ENCODE measurements at regions not wholly inside any gene's neighbourhood (a gene's known extent, or its start where the extent isn't known, plus 50 kb on each side); places are given as distances from the start of the nearest gene placed in this dataset.

DNA sequence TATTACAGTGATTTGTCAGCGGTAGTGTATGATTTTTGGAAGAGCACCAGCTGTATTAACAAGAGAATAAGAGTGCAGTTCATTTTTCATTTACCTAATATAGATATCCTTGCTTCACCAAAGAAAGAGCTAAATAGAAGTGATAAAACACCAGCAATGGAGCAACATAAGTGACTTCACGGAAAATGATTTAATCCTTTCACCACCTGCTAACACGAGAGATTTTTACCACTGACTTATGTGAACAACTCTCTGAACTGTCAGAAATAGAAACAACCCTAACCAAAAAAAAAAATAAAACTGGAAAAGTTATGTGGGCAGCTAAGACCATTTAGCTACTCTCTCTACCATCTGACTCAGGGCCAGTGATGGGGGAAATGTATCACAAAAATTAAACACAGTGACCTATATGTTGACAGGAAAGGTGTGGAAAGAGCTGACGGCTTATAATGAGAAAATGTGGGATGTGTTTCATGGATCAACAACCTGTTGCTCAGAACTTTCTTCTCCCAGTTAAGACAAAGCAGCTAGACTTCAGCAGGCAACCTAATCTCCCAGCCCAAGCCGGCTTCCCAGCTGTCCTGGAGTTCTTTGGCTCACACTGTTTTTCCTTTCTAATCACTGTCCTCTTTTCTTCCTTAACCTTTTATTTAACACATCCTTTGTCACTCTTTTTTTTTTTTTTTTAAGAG lies 272.7 kb downstream of the SS18 start:
- Histone ChIP-seq H3K4me1 (ENCODE audit: control insufficient read depth, insufficient read depth, low read length) (peaks cover 10% of the 10 kb centered on the region), H3K4me3 (ENCODE audit: low read length) (no peak overlapping the region), H3K27me3 (ENCODE audit: control insufficient read depth, insufficient read depth, low read length) (no peaks in the 10 kb centered on the region), H3K36me3 (ENCODE audit: control insufficient read depth, insufficient read depth, low read length) (no peaks in the 10 kb centered on the region), H3K27ac (ENCODE audit: low read length) (no peak overlapping the region), H3K9me3 (replicated peaks; ENCODE audit: control insufficient read depth, low read depth, low read length) (no peaks in the 10 kb centered on the region)
- no peak for DNase-seq
- no CpG with 5 or more reads among the region's 5 CpGs for WGBS (ENCODE audit: insufficient coverage)

- H3K27ac ChIP-seq (ENCODE audit: low read length) = no peak overlapping the region
- WGBS (ENCODE audit: insufficient coverage) = 64% methylated on average over 2 of the region's 3 CpGs
- no peaks in the 10 kb centered on the region for H3K36me3 ChIP-seq (ENCODE audit: control insufficient read depth, insufficient read depth, low read length)
- DNase-seq = no peak
- no peak overlapping the region for H3K4me3 ChIP-seq (ENCODE audit: low read length)
- peaks cover 10% of the 10 kb centered on the region for H3K4me1 ChIP-seq (ENCODE audit: control insufficient read depth, insufficient read depth, low read length)
- no peaks in the 10 kb centered on the region for H3K9me3 ChIP-seq (replicated peaks; ENCODE audit: control insufficient read depth, low read depth, low read length)
- H3K27me3 ChIP-seq (ENCODE audit: control insufficient read depth, insufficient read depth, low read length) = no peaks in the 10 kb centered on the region
These were observed 274.8 kb downstream of the SS18 start for GRCh38 chr18:25815659-25816058.

DNA sequence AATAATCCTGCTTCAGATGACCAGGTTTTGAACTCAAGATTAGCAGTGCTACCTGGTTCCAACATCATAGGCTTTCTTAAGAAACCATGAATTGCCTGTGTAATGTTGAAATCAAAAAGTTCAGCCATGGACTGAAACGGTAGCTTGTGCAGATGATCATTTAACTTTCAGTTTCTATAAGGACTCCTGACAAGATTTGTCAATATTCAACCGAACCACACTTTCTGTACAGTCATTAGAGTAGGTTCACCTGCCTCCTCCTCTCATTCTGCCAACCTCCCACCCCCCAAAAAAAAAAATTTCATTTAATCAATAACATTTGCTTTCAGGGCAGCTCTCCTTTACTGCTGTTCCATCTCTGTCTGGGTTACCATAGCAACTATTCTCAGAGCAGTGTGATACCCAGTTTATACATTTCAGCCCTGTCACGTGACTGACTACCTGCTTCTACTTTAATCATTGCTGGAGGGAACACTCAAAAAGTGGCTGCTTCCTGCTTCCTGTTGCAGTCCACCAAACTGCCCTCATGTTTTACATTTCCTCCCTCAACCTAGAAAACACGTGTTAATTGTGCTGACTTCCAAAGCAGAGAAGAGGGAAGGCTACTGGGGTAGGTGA lies 275.5 kb downstream of the SS18 start:
- Histone ChIP-seq H3K27ac (ENCODE audit: low read length) (no peak overlapping the region), H3K9me3 (replicated peaks; ENCODE audit: control insufficient read depth, low read depth, low read length) (no peaks in the 10 kb centered on the region), H3K4me1 (ENCODE audit: control insufficient read depth, insufficient read depth, low read length) (peaks cover 9% of the 10 kb centered on the region), H3K27me3 (ENCODE audit: control insufficient read depth, insufficient read depth, low read length) (no peaks in the 10 kb centered on the region), H3K4me3 (ENCODE audit: low read length) (no peak overlapping the region), H3K36me3 (ENCODE audit: control insufficient read depth, insufficient read depth, low read length) (no peaks in the 10 kb centered on the region)
- WGBS (ENCODE audit: insufficient coverage) = 59% methylated on average over 2 of the region's 4 CpGs
- no peak for DNase-seq

DNA sequence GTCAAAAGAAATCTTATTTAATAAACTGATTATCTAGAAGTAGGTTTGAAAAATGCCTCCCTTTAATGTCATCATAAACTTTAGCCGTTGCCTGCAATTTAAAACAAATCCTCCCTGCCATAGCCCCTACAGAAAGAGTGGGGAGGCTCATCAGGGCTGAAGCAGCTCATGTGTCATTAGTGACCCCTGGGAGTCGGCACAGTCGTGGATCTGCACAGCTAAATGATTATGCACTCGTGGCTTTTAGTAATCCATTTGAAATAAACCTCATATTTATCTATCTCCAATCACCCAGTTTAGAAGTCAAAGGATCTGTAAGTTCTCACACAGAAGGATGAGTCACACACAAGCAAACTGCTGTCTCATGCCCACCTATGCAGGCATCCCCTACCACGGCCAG lies 277.3 kb downstream of the SS18 start:
- Histone ChIP-seq H3K27me3 (ENCODE audit: control insufficient read depth, insufficient read depth, low read length) (no peaks in the 10 kb centered on the region), H3K4me1 (ENCODE audit: control insufficient read depth, insufficient read depth, low read length) (peaks cover 7% of the 10 kb centered on the region), H3K9me3 (replicated peaks; ENCODE audit: control insufficient read depth, low read depth, low read length) (no peaks in the 10 kb centered on the region), H3K27ac (ENCODE audit: low read length) (no peak overlapping the region), H3K4me3 (ENCODE audit: low read length) (no peak overlapping the region), H3K36me3 (ENCODE audit: control insufficient read depth, insufficient read depth, low read length) (no peaks in the 10 kb centered on the region)
- 31% methylated on average over 5 of the region's 5 CpGs for WGBS (ENCODE audit: insufficient coverage)
- DNase-seq = no peak

DNA sequence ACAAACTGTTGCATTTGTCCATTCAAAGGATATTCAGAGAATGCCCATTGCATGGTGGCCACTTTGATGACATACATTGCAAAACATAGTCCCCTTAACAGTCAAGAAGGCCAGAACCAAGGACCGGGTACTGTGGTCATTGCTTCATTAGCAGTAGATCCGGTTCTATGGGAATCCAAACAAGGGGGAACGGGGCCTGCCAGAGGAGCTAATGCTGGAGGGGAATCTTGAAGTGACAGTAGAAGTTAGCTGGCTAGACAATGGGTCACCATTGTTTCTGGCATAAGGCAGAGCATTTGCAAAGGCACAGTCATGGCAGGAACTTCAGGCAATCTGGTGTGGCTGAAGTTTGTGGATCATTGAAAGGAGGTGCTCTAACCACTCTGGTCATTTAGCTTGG lies 279.7 kb downstream of the SS18 start:
- Histone ChIP-seq H3K27ac (ENCODE audit: low read length) (no peak overlapping the region), H3K4me3 (ENCODE audit: low read length) (no peak overlapping the region), H3K36me3 (ENCODE audit: control insufficient read depth, insufficient read depth, low read length) (no peaks in the 10 kb centered on the region), H3K27me3 (ENCODE audit: control insufficient read depth, insufficient read depth, low read length) (no peaks in the 10 kb centered on the region), H3K4me1 (ENCODE audit: control insufficient read depth, insufficient read depth, low read length) (no peaks in the 10 kb centered on the region), H3K9me3 (replicated peaks; ENCODE audit: control insufficient read depth, low read depth, low read length) (no peaks in the 10 kb centered on the region)
- no peak for DNase-seq
- WGBS (ENCODE audit: insufficient coverage) = 100% methylated on average over 3 of the region's 3 CpGs

GRCh38 chr18:25805939-25806338 lies 284.5 kb downstream of the SS18 start:
- Histone ChIP-seq H3K36me3 (ENCODE audit: control insufficient read depth, insufficient read depth, low read length) (no peaks in the 10 kb centered on the region), H3K4me3 (ENCODE audit: low read length) (no peak overlapping the region), H3K27me3 (ENCODE audit: control insufficient read depth, insufficient read depth, low read length) (no peaks in the 10 kb centered on the region), H3K4me1 (ENCODE audit: control insufficient read depth, insufficient read depth, low read length) (no peaks in the 10 kb centered on the region), H3K9me3 (replicated peaks; ENCODE audit: control insufficient read depth, low read depth, low read length) (no peaks in the 10 kb centered on the region), H3K27ac (ENCODE audit: low read length) (no peak overlapping the region)
- 100% methylated on average over 2 of the region's 4 CpGs for WGBS (ENCODE audit: insufficient coverage)
- DNase-seq = no peak

DNA sequence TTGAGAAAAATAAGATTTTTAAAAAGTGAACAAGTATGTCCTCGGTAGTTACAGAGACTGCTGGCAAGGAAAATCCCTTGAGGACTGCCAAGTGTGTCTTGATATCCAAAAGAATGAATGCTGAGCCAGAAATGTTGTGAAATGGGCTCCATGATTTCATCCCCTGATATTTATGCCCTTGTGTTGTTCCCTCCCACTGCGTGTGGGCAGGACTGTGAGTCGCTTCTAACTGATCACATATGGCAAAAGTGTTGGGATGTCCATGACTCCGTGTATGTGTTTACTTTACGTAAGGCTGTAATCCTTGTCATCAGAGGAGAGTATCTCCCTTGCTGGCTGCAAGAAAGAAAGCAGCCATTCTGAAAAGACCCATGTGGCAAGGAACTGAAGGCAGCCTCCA lies 285.1 kb downstream of the SS18 start:
- WGBS (ENCODE audit: insufficient coverage) = 47% methylated on average over 4 of the region's 5 CpGs
- no peaks in the 10 kb centered on the region for H3K4me1 ChIP-seq (ENCODE audit: control insufficient read depth, insufficient read depth, low read length)
- no peaks in the 10 kb centered on the region for H3K9me3 ChIP-seq (replicated peaks; ENCODE audit: control insufficient read depth, low read depth, low read length)
- no peak overlapping the region for H3K27ac ChIP-seq (ENCODE audit: low read length)
- no peaks in the 10 kb centered on the region for H3K36me3 ChIP-seq (ENCODE audit: control insufficient read depth, insufficient read depth, low read length)
- DNase-seq = no peak
- H3K27me3 ChIP-seq (ENCODE audit: control insufficient read depth, insufficient read depth, low read length) = no peaks in the 10 kb centered on the region
- H3K4me3 ChIP-seq (ENCODE audit: low read length) = no peak overlapping the region

- Histone ChIP-seq H3K4me1 (ENCODE audit: control insufficient read depth, insufficient read depth, low read length) (peaks cover 6% of the 10 kb centered on the region), H3K27ac (ENCODE audit: low read length) (no peak overlapping the region)
These were observed 291.2 kb downstream of the SS18 start for GRCh38 chr18:25799231-25799630.

DNA sequence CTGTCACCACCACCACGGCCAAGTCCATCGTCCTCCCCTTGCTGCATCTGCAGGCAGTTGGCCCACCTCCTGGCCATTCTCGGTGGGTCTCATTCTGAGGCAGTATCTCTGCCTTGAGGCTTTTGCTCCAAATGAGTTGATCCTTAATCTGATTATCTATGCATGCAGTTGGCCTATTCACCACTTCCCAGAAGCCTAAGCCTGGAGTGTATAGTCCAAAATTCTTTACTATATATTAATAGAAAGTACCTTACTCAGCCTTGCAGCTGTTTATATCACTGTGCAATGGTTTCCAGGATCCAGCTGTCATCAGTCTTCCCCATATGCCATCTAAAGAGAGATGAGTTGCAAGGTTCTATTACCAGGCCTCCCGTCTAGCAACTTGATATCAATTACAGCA lies 292.4 kb downstream of the SS18 start:
- no peaks in the 10 kb centered on the region for H3K9me3 ChIP-seq (replicated peaks; ENCODE audit: control insufficient read depth, low read depth, low read length)
- H3K27ac ChIP-seq (ENCODE audit: low read length) = peak overlapping the region; percentile 42
- H3K4me3 ChIP-seq (ENCODE audit: low read length) = no peak overlapping the region
- 74% methylated on average over 3 of the region's 4 CpGs for WGBS (ENCODE audit: insufficient coverage)
- peaks cover 6% of the 10 kb centered on the region for H3K4me1 ChIP-seq (ENCODE audit: control insufficient read depth, insufficient read depth, low read length)
- no peaks in the 10 kb centered on the region for H3K27me3 ChIP-seq (ENCODE audit: control insufficient read depth, insufficient read depth, low read length)
- peak; percentile 79 for DNase-seq
- no peaks in the 10 kb centered on the region for H3K36me3 ChIP-seq (ENCODE audit: control insufficient read depth, insufficient read depth, low read length)

More at GRCh38 chr18:25799231-25799630, 291.2 kb downstream of the SS18 start:
- Histone ChIP-seq H3K4me3 (ENCODE audit: low read length) (no peak overlapping the region), H3K9me3 (replicated peaks; ENCODE audit: control insufficient read depth, low read depth, low read length) (no peaks in the 10 kb centered on the region), H3K36me3 (ENCODE audit: control insufficient read depth, insufficient read depth, low read length) (no peaks in the 10 kb centered on the region), H3K27me3 (ENCODE audit: control insufficient read depth, insufficient read depth, low read length) (no peaks in the 10 kb centered on the region)
- WGBS (ENCODE audit: insufficient coverage) = no CpG with 5 or more reads among the region's 3 CpGs
- no peak for DNase-seq

DNA sequence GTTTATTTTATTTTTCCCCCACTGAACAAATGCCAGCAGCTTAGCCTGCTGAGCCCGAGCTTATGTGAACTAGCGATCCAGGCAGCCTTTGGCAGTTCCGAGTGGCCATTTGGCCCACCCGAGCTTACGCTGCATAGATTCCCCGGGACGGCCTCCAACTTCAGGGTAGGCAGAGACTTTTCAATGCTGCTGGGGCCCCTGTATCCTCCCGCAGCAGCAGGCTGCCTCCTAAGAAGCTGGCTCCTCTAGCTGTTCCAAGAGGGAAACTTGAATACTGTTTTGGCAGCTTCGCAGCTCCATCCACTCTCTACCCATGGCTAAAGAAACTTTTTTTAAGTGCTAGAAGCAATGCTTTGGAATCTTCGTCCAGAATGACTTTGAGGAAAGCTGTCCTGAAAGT lies 295.2 kb downstream of the SS18 start:
- H3K4me3 ChIP-seq (ENCODE audit: low read length) = no peak overlapping the region
- H3K4me1 ChIP-seq (ENCODE audit: control insufficient read depth, insufficient read depth, low read length) = peaks cover 6% of the 10 kb centered on the region
- DNase-seq = peak; percentile 80

More for the DNA sequence above, 295.2 kb downstream of the SS18 start:
- Histone ChIP-seq H3K27me3 (ENCODE audit: control insufficient read depth, insufficient read depth, low read length) (no peaks in the 10 kb centered on the region), H3K9me3 (replicated peaks; ENCODE audit: control insufficient read depth, low read depth, low read length) (no peaks in the 10 kb centered on the region), H3K36me3 (ENCODE audit: control insufficient read depth, insufficient read depth, low read length) (no peaks in the 10 kb centered on the region), H3K27ac (ENCODE audit: low read length) (peak overlapping the region; percentile 77)
- 28% methylated on average over 8 of the region's 10 CpGs for WGBS (ENCODE audit: insufficient coverage)
